ENCODE measurements at regions not wholly inside any gene's neighbourhood (a gene's known extent, or its start where the extent isn't known, plus 50 kb on each side); places are given as distances from the start of the nearest gene placed in this dataset.

DNA sequence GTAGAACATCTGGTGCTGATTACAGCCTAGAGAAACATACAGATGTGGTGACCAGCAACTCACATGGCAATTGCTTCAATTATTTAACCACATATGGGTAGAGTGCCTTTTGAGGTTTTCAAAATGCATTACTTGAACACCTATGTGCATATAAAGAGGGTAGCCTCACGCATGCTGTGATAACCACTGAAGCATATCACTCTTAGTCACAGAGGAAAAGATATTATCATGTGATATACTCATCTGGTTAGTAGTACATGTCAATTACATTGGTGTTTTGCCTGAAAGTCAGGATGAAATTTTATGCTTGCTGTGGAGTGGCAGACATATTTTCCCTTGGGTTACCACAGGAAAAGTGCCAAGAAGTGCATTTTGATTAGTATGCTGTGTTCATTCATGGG, 459.3 kb upstream of the AGTR1 start:
- Histone ChIP-seq H3K4me3 (no peak overlapping the region), H3K9me3 (no peaks in the 10 kb centered on the region), H3K4me2 (no peak overlapping the region), H3K4me1 (no peaks in the 10 kb centered on the region), H3K27ac (no peak overlapping the region)
- 41% methylated on average over 1 of the region's 1 CpG for WGBS (ENCODE audit: missing lambda C conversion rate)
- ATAC-seq (no peak), FAIRE-seq (no peak), DNase-seq (ENCODE audit: low read depth in 1 of 2, low spot score in 1 of 2) (no peak)
- CTCF ChIA-PET: no interaction called here
- POLR2A ChIA-PET: no interaction called here
- TF ChIP-seq FOSB (CRISPR knock-in tag; IDR thresholded peaks at IDR 0.05): no peak
- TF ChIP-seq ZNF302 (CRISPR knock-in tag; IDR thresholded peaks at IDR 0.05): no peak
- TF ChIP-seq JUNB (IDR thresholded peaks at IDR 0.05): no peak

DNA sequence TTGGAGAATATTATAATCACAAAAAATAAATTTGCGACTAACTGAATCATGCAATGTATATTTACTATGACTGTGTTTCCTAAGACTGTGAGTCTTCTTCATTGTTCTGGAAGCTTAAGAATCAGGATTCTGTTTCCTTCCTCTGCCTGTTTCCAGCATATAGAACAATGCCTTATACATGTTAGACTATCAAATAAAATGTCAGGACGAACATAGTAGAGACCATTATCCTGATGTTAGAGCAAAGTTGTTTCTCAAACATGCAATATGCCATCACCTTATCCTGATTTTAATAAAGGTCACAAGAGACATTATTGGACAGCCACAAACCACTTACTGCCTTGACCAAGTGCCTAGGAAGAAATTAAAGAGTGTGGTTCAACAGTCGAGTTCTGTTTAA, 457.4 kb upstream of the AGTR1 start:
- no peak for TF ChIP-seq ZFP36 (IDR thresholded peaks at IDR 0.05; ENCODE audit: borderline replicate concordance, partially characterized antibody)
- TF ChIP-seq, protein P1, sequence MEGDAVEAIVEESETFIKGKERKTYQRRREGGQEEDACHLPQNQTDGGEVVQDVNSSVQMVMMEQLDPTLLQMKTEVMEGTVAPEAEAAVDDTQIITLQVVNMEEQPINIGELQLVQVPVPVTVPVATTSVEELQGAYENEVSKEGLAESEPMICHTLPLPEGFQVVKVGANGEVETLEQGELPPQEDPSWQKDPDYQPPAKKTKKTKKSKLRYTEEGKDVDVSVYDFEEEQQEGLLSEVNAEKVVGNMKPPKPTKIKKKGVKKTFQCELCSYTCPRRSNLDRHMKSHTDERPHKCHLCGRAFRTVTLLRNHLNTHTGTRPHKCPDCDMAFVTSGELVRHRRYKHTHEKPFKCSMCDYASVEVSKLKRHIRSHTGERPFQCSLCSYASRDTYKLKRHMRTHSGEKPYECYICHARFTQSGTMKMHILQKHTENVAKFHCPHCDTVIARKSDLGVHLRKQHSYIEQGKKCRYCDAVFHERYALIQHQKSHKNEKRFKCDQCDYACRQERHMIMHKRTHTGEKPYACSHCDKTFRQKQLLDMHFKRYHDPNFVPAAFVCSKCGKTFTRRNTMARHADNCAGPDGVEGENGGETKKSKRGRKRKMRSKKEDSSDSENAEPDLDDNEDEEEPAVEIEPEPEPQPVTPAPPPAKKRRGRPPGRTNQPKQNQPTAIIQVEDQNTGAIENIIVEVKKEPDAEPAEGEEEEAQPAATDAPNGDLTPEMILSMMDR (IDR thresholded peaks at IDR 0.05): no peak
- TF ChIP-seq, protein P2, sequence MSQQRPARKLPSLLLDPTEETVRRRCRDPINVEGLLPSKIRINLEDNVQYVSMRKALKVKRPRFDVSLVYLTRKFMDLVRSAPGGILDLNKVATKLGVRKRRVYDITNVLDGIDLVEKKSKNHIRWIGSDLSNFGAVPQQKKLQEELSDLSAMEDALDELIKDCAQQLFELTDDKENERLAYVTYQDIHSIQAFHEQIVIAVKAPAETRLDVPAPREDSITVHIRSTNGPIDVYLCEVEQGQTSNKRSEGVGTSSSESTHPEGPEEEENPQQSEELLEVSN (IDR thresholded peaks at IDR 0.05; ENCODE audit: borderline replicate concordance, low read depth): no peak
- no peak for TF ChIP-seq RARB (CRISPR knock-in tag; IDR thresholded peaks at IDR 0.05)
- TF ChIP-seq CBX2 (IDR thresholded peaks at IDR 0.05; ENCODE audit: borderline replicate concordance, low read depth): no peak
- TF ChIP-seq RNF2 (IDR thresholded peaks at IDR 0.05; ENCODE audit: borderline replicate concordance, low read depth): no peak
- no peak for TF ChIP-seq HEYL (CRISPR knock-in tag; IDR thresholded peaks at IDR 0.05)
- TF ChIP-seq, protein P3, sequence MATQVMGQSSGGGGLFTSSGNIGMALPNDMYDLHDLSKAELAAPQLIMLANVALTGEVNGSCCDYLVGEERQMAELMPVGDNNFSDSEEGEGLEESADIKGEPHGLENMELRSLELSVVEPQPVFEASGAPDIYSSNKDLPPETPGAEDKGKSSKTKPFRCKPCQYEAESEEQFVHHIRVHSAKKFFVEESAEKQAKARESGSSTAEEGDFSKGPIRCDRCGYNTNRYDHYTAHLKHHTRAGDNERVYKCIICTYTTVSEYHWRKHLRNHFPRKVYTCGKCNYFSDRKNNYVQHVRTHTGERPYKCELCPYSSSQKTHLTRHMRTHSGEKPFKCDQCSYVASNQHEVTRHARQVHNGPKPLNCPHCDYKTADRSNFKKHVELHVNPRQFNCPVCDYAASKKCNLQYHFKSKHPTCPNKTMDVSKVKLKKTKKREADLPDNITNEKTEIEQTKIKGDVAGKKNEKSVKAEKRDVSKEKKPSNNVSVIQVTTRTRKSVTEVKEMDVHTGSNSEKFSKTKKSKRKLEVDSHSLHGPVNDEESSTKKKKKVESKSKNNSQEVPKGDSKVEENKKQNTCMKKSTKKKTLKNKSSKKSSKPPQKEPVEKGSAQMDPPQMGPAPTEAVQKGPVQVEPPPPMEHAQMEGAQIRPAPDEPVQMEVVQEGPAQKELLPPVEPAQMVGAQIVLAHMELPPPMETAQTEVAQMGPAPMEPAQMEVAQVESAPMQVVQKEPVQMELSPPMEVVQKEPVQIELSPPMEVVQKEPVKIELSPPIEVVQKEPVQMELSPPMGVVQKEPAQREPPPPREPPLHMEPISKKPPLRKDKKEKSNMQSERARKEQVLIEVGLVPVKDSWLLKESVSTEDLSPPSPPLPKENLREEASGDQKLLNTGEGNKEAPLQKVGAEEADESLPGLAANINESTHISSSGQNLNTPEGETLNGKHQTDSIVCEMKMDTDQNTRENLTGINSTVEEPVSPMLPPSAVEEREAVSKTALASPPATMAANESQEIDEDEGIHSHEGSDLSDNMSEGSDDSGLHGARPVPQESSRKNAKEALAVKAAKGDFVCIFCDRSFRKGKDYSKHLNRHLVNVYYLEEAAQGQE (IDR thresholded peaks at IDR 0.05): no peak
- TF ChIP-seq ZSCAN20 (CRISPR knock-in tag; IDR thresholded peaks at IDR 0.05): no peak
- TF ChIP-seq, protein P4, sequence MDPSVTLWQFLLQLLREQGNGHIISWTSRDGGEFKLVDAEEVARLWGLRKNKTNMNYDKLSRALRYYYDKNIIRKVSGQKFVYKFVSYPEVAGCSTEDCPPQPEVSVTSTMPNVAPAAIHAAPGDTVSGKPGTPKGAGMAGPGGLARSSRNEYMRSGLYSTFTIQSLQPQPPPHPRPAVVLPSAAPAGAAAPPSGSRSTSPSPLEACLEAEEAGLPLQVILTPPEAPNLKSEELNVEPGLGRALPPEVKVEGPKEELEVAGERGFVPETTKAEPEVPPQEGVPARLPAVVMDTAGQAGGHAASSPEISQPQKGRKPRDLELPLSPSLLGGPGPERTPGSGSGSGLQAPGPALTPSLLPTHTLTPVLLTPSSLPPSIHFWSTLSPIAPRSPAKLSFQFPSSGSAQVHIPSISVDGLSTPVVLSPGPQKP (IDR thresholded peaks at IDR 0.05; ENCODE audit: low read depth, low read length): no peak
- TF ChIP-seq POLR2AphosphoS2 (conservative IDR thresholded peaks at IDR 0.05; ENCODE audit: low read length): no peak
- TF ChIP-seq EHMT2 (IDR thresholded peaks at IDR 0.05; ENCODE audit: low read depth): no peak
- TF ChIP-seq HDAC2 (IDR thresholded peaks at IDR 0.05): no peak
- no peak for TF ChIP-seq TP53 (CRISPR knock-in tag; IDR thresholded peaks at IDR 0.05)
- no peak for TF ChIP-seq CEBPB (IDR thresholded peaks at IDR 0.05)
- TF ChIP-seq GATA3 (IDR thresholded peaks at IDR 0.05; ENCODE audit: borderline replicate concordance): no peak
- no peak for TF ChIP-seq BHLHE40 (IDR thresholded peaks at IDR 0.05; ENCODE audit: low read depth, low read length)
- Histone ChIP-seq H3K4me2 (no peak overlapping the region), H3K4me1 (no peaks in the 10 kb centered on the region), H3K4me3 (no peak overlapping the region), H3K27ac (no peak overlapping the region), H3K9me3 (no peaks in the 10 kb centered on the region)
- ATAC-seq (no peak), FAIRE-seq (peak; percentile 13), DNase-seq (ENCODE audit: low read depth in 1 of 2, low spot score in 1 of 2) (no peak)
- ChIA-PET POLR2A (no interaction called here), CTCF (no interaction called here)
- 37% methylated on average over 3 of the region's 3 CpGs for WGBS (ENCODE audit: missing lambda C conversion rate)
